ENCODE measurements at regions not wholly inside any gene's neighbourhood (a gene's known extent, or its start where the extent isn't known, plus 50 kb on each side); places are given as distances from the start of the nearest gene placed in this dataset.
"Not testable (repeated sequence)": the region's sequence is repeated elsewhere in the genome, so short reads cannot be mapped to it uniquely, and the experiment has no call there.

- DNase-seq: no peak
Measured at GRCh38 chr3:13192471-13193213, 119.4 kb upstream of the IQSEC1 start.

GRCh38 chr3:13191016-13191415 is 117.8 kb upstream of the IQSEC1 start:
- DNase-seq: no peak

GRCh38 chr3:13190378-13190765 is 117.1 kb upstream of the IQSEC1 start:
- DNase-seq: no peak

GRCh38 chr3:13189639-13190377 is 116.6 kb upstream of the IQSEC1 start:
- peak; percentile 36 for DNase-seq

- no peak for DNase-seq
Measured at GRCh38 chr3:13188975-13189374, 115.7 kb upstream of the IQSEC1 start.

GRCh38 chr3:13188181-13188779 is 115.1 kb upstream of the IQSEC1 start:
- no peak for DNase-seq

- DNase-seq: no peak
Measured at GRCh38 chr3:13187593-13187992, 114.4 kb upstream of the IQSEC1 start.

GRCh38 chr3:13186435-13186815 is 113.2 kb upstream of the IQSEC1 start:
- DNase-seq: no peak

- DNase-seq: no peak
Measured at GRCh38 chr3:13185737-13186434, 112.7 kb upstream of the IQSEC1 start.

- DNase-seq: not testable (repeated sequence)
Measured at GRCh38 chr3:13179582-13180210, 106.5 kb upstream of the IQSEC1 start.

- no peak for DNase-seq
Measured at GRCh38 chr3:13179181-13179580, 106.0 kb upstream of the IQSEC1 start.

- DNase-seq: no peak
Measured at GRCh38 chr3:13178107-13178506, 104.9 kb upstream of the IQSEC1 start.

GRCh38 chr3:13177641-13178040 is 104.4 kb upstream of the IQSEC1 start:
- no peak for DNase-seq

- DNase-seq: no peak
Measured at GRCh38 chr3:13177236-13177635, 104.0 kb upstream of the IQSEC1 start.

- DNase-seq: no peak
Measured at GRCh38 chr3:13176445-13176844, 103.2 kb upstream of the IQSEC1 start.

GRCh38 chr3:13174803-13175135 is 101.5 kb upstream of the IQSEC1 start:
- no peak for DNase-seq

- DNase-seq: no peak
Measured at GRCh38 chr3:13174011-13174802, 101.0 kb upstream of the IQSEC1 start.

- no peak for DNase-seq
Measured at GRCh38 chr3:13173186-13173585, 100.0 kb upstream of the IQSEC1 start.

- DNase-seq: no peak
Measured at GRCh38 chr3:13172644-13173013, 99.4 kb upstream of the IQSEC1 start.

GRCh38 chr3:13171704-13172643 is 98.7 kb upstream of the IQSEC1 start:
- DNase-seq: no peak

GRCh38 chr3:13170317-13170716 is 97.1 kb upstream of the IQSEC1 start:
- DNase-seq: no peak
